Neuron (in vitro differentiated cells): ENCODE measurements at regions not wholly inside any gene's neighbourhood (a gene's known extent, or its start where the extent isn't known, plus 50 kb on each side); places are given as distances from the start of the nearest gene placed in this dataset.

Experiments
- H2AFZ ChIP-seq: one replicate; pipeline ENCODE4 v1.6.1; 2013; ENCODE audit warnings: low read depth, mild to moderate bottlenecking, inconsistent platforms, low read length, moderate library complexity
- H3K27me3 ChIP-seq: one replicate; pipeline ENCODE4 v1.6.1; 2013; ENCODE audit warnings: low read length; ENCODE audit not compliant: insufficient read depth
- H3K36me3 ChIP-seq: one replicate; pipeline ENCODE4 v1.6.1; 2013; ENCODE audit warnings: low read length; ENCODE audit not compliant: insufficient read depth
- H3K4me1 ChIP-seq: one replicate; pipeline ENCODE4 v1.6.1; 2013; ENCODE audit warnings: low read length; ENCODE audit not compliant: insufficient read depth
- H3K4me3 ChIP-seq: 2 replicates; pipeline ENCODE4 v1.5.1; 2013; ENCODE audit warnings: mild to moderate bottlenecking, low read length, moderate library complexity
- H3K9me3 ChIP-seq: one replicate; pipeline ENCODE4 v1.6.1; 2013; ENCODE audit warnings: low read length

DNA sequence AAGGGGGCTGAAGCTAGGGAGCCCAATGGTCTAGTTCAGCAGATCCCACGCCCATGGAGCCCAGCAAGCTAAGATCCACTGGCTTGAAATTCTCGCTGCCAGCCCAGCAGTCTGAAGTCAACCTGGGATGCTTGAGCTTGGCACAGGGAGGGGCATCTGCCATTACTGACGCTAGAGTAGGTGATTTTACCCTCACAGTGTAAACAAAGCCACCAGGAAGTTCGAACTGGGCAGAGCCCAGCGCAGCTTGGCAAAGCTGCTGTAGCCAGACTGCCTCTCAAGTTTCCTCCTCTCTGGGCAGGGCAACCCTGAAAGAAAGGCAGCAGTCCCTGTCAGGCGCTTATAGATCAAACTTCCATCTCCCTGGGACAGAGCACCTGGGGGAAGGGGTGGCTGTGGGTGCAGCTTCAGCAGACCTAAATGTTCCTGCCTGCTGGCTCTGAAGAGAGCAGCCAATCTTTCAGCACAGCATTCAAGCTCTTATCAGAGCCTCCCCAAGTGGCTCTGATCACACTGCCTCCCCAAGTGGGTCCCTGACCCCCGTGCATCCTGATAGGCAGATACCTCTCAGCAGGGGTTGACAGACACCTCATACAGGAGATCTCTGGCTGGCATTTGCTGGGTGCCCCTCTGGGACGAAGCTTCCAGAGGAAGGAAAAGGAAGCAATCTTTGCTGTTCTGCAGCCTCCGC, 167.8 kb downstream of the CCDC71L start:
- Histone ChIP-seq H3K4me3 (no peak overlapping the region), H3K9me3 (no peaks in the 10 kb centered on the region), H3K36me3 (no peaks in the 10 kb centered on the region), H2AFZ (no peak overlapping the region), H3K27me3 (no peaks in the 10 kb centered on the region), H3K4me1 (no peaks in the 10 kb centered on the region)

DNA sequence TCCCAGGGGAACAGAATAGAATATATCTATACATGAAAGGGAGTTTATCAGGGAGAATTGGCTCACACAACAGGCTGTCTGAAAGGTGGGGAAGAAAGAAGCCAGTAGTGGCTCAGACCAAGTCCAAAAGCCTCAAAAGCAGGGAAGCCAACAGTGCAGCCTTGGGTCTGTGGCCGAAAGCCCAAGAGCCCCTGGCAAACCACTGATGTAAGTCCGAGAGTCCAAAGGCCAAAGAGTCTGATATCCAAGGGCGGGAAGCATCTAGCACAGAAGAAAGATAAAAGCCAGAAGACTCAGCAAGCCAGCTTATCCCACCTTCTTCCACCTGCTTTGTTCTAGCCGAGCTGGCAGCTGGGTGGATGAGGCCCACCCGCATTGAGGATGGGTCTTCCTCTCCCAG, 172.5 kb downstream of the CCDC71L start:
- Histone ChIP-seq H3K4me3 (no peak overlapping the region), H3K36me3 (no peaks in the 10 kb centered on the region), H3K27me3 (no peaks in the 10 kb centered on the region), H2AFZ (no peak overlapping the region), H3K9me3 (no peaks in the 10 kb centered on the region), H3K4me1 (no peaks in the 10 kb centered on the region)

DNA sequence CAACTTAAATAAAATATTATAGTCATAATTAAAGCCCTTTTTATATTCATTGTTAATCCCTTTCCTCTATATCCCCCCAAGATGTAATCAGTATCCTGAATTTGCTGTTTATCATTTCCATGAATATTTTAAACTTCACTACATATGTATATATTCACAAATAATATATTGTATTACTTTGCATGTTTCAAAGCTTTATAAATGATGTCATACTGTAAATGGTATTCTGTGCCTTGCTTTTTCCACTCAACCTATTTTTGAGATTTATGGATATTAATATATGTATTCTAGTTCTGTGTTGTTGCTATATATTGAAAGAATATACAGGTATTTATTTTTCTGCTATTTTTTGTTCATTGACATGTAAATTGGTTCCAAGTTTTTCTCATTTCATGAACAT, 173.1 kb downstream of the CCDC71L start:
- no peak overlapping the region for H2AFZ ChIP-seq
- H3K27me3 ChIP-seq = no peaks in the 10 kb centered on the region
- no peaks in the 10 kb centered on the region for H3K36me3 ChIP-seq
- H3K9me3 ChIP-seq = no peaks in the 10 kb centered on the region
- H3K4me1 ChIP-seq = no peaks in the 10 kb centered on the region
- no peak overlapping the region for H3K4me3 ChIP-seq

DNA sequence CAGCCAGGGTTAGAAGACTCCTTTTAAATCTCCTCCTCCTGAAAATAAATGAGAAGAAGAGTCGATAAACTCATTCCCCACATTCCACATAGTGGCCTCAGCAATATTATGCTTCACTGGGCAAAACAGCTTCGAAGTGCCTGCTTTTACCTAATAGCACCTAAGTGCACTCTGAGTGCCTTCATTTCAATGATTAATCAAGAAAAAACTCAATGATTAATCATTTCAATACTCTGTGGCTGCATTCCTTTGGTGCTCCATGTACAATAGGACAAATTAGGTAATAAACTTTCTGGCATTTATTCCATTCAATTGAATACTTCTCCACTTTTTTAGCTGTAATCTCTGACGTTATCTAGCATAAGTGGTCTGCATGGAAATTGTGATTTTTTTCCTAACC, 174.6 kb downstream of the CCDC71L start:
- Histone ChIP-seq H3K9me3 (no peaks in the 10 kb centered on the region), H3K27me3 (no peaks in the 10 kb centered on the region), H3K36me3 (no peaks in the 10 kb centered on the region), H3K4me1 (no peaks in the 10 kb centered on the region), H2AFZ (no peak overlapping the region), H3K4me3 (no peak overlapping the region)

DNA sequence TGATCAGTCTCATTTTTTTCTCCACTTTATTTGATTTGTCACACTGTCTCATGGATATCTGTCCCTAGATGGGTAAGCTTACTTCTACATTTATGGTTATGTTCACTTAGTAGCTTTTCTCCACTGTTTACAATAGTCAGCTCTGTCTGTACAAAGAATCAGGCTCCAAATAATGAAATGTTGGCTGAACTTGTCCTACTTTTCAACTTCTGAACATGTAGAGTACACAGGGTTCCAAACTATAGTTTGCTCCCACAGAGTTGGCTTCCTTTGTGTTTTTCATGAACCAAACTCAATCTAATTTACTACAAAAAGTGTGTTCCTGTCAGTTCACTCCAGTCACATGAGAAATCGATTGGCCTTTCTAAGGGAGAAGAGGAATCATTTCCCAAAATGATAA, 175.0 kb downstream of the CCDC71L start:
- Histone ChIP-seq H3K9me3 (no peaks in the 10 kb centered on the region), H2AFZ (no peak overlapping the region), H3K4me3 (no peak overlapping the region), H3K36me3 (no peaks in the 10 kb centered on the region), H3K4me1 (no peaks in the 10 kb centered on the region), H3K27me3 (no peaks in the 10 kb centered on the region)

DNA sequence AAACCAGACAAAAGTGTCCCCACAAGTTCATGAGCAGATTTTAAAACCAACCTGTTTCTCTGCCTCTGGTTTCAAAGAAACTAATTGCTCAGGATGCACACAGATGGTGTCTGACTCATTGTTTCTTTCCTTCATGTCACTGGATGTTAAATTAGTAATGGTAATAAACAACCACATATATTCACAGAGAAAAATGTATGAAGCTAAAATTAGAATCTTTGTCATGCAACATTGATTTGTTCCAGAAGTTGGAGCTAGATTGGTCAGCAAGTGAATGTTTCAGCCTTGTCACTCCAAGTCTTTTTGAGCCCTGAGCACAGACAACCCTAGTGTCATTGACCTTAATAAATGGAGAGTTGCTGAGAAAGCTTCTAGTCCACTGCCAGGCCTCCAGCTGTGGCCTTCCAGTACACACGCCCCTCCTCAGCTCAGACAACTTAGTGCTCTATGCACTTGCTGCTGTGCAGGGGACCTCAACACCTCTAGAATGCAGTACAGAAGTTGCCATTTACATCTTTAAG, 175.9 kb downstream of the CCDC71L start:
- H3K4me1 ChIP-seq = no peaks in the 10 kb centered on the region
- no peaks in the 10 kb centered on the region for H3K9me3 ChIP-seq
- H2AFZ ChIP-seq = no peak overlapping the region
- no peaks in the 10 kb centered on the region for H3K27me3 ChIP-seq
- H3K4me3 ChIP-seq = no peak overlapping the region
- no peaks in the 10 kb centered on the region for H3K36me3 ChIP-seq

DNA sequence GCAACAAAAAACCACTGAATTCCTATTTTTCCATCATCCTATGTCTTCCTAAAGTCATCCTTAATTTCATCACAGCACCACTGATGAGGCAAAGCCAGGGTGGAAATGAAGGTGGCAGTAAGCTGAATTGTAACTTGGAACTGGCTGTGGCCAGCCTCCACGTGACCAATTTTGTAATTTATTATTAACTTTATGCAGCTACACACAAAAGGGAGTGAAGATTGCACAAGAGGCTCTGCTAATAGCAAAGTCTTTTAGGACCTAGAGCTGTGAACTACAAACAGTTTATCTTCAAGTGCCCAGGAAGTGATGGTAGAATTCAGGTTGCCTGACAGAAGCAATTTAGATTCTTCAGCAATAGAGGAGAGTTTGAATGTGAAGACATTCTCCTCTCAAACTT, 176.4 kb downstream of the CCDC71L start:
- Histone ChIP-seq H3K36me3 (no peaks in the 10 kb centered on the region), H2AFZ (no peak overlapping the region), H3K4me1 (no peaks in the 10 kb centered on the region), H3K9me3 (no peaks in the 10 kb centered on the region), H3K4me3 (no peak overlapping the region), H3K27me3 (no peaks in the 10 kb centered on the region)

DNA sequence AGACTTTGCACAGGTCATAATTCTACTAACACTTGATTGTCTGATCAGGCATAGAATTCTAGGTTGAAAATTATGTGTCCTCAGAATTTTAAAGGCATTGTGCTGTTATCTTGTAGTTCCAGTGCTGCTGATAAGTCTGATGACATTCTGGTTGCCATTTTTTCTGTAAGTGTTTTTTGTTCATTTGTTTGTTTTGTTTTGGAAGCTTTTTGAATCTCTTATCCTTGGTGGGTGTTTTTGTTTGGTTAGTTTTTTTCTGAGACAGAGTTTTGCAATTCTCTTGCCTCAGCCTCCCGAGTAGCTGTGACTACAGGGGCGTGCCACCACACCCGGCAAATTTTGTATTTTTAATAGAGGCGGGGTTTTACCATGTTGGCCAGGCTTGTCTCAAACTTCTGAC, 178.9 kb downstream of the CCDC71L start:
- no peak overlapping the region for H2AFZ ChIP-seq
- no peaks in the 10 kb centered on the region for H3K36me3 ChIP-seq
- no peaks in the 10 kb centered on the region for H3K4me1 ChIP-seq
- H3K27me3 ChIP-seq = no peaks in the 10 kb centered on the region
- H3K4me3 ChIP-seq = no peak overlapping the region
- H3K9me3 ChIP-seq = no peaks in the 10 kb centered on the region

DNA sequence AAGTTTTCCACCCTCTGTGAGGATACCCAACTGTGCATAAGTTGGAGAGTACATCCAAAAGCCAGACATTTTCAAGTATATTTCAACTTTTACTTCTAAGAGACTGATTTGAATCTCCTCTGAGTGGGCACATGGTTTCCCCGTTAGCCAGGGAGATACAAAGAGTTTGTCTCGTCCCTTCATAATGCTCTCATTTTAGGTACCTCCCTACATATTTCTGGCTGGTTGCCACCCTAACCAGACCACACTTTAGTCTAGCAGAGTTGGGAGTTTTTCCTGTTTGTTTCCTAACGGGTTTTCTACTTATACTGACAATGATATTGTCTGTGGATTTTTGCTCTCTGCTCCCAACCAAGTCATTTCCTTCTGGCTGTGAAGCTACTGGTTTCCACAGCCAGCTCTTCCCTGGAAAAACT, 180.3 kb downstream of the CCDC71L start:
- Histone ChIP-seq H3K4me3 (no peak overlapping the region), H2AFZ (no peak overlapping the region), H3K27me3 (no peaks in the 10 kb centered on the region), H3K9me3 (no peaks in the 10 kb centered on the region), H3K36me3 (no peaks in the 10 kb centered on the region), H3K4me1 (no peaks in the 10 kb centered on the region)

DNA sequence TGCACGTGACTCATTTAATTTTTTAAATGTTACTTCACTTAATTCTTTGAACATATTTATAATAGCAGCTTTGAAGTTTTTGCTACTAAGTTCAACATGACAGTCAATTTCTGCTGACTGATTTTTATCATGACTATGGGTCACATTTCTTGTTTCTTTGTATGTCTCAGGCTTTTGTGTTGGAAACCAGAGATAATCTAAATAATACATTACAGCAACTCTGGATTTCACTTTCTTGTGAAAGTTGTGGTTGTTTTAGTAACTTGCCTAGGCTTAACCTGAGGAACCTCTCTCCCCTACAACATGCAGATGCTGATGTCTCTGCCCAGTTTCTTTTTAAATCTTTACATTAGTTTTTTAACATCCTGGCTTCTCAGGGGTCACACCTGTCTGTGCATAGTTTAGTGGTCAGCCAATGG, 180.8 kb downstream of the CCDC71L start:
- H3K4me1 ChIP-seq = no peaks in the 10 kb centered on the region
- H2AFZ ChIP-seq = no peak overlapping the region
- H3K4me3 ChIP-seq = no peak overlapping the region
- no peaks in the 10 kb centered on the region for H3K9me3 ChIP-seq
- no peaks in the 10 kb centered on the region for H3K27me3 ChIP-seq
- H3K36me3 ChIP-seq = no peaks in the 10 kb centered on the region

DNA sequence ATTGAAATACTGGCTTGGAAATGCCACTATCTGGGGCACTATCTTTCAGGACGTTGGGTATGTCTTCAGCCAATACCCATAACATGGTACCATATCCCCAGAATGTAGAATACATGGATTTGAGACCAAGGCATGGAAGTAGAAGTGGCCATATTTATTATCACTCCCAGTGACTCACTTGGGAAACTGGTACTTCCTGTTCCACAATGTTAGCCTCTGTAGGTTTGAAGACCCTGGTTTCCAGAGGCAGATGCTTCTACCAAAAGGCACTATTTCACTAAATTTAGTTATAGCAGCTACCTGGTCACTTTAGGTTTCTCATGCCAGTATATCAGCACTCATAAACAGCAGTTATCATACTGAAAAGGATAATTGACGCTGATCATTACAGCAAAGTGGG, 184.2 kb downstream of the CCDC71L start:
- no peaks in the 10 kb centered on the region for H3K27me3 ChIP-seq
- no peaks in the 10 kb centered on the region for H3K36me3 ChIP-seq
- H3K4me3 ChIP-seq = no peak overlapping the region
- no peak overlapping the region for H2AFZ ChIP-seq
- no peaks in the 10 kb centered on the region for H3K9me3 ChIP-seq
- H3K4me1 ChIP-seq = no peaks in the 10 kb centered on the region

DNA sequence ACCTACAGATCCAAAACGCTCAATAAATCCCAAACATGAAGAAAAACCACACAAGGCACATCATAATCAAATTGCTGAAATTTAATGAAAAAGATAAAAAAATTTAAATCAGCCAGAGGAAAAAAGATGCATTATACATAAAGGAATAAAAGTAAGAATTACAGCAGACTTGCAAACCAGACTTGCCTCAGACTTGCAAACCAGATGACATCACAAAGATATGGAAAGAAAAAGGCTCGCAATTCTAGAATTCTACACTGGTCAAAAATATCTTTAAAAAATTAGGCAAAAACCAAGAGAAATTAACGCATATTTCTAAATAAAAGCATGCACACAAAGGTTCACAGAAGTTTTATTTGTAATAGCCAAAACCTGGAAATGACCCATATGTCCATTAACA, 188.0 kb upstream of the NAMPT start:
- H3K4me3 ChIP-seq = no peak overlapping the region
- H2AFZ ChIP-seq = no peak overlapping the region
- no peaks in the 10 kb centered on the region for H3K36me3 ChIP-seq
- H3K4me1 ChIP-seq = no peaks in the 10 kb centered on the region
- H3K9me3 ChIP-seq = no peaks in the 10 kb centered on the region
- no peaks in the 10 kb centered on the region for H3K27me3 ChIP-seq

DNA sequence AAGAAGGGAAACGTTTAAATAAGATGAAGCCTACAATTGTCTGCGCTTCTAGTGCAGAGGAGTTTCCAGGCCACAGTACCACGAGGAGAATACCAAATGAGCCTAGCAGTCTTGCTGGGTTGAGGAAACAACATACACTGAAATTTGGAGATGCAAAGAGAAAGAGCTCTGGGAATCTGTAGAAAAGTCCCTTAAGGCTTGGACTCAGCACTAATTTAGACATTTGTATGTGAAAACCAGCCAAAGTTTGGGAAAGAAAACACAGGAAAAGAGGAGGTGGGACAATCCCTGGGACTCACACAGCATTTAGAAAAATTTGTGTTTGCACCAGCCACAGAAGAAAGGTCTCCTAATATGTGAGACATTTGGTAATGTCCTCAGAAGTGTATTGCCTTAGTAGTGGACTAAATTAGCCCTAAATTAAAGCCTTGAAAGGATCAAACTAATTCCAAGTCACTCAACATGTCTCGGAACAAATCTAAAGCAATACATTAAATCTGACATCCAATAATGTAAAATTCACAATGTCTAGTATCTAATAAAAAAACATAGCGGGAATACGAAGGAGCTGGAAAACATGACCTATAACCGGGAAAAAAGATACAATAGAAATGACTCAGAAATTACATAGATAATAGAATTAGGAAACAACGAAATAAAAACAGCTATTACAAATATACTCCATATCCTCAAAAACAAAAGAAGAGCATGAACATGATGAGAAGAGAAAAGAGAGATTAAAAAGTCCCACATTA, 187.1 kb upstream of the NAMPT start:
- Histone ChIP-seq H3K4me3 (no peak overlapping the region), H3K36me3 (no peaks in the 10 kb centered on the region), H3K27me3 (no peaks in the 10 kb centered on the region), H3K4me1 (no peaks in the 10 kb centered on the region), H3K9me3 (no peaks in the 10 kb centered on the region), H2AFZ (no peak overlapping the region)
